MM.1S (cell line): ENCODE measurements at regions not wholly inside any gene's neighbourhood (a gene's known extent, or its start where the extent isn't known, plus 50 kb on each side); places are given as distances from the start of the nearest gene placed in this dataset.
"Not testable (repeated sequence)": the region's sequence is repeated elsewhere in the genome, so short reads cannot be mapped to it uniquely, and the experiment has no call there.

Source experiments
- CTCF ChIP-seq: fragments of 300-600 bp; sonication (generic); IDR thresholded peaks from 2 replicates; pipeline ENCODE4 v1.5.1; 2016; ENCODE audit warnings: antibody characterized with exemption, low read length, mixed read lengths
- EZH2phosphoT487 ChIP-seq: fragments of 300-600 bp; sonication (generic); IDR thresholded peaks from 2 replicates; pipeline ENCODE4 v1.6.1; 2018; ENCODE audit warnings: antibody characterized with exemption, low read length

DNA sequence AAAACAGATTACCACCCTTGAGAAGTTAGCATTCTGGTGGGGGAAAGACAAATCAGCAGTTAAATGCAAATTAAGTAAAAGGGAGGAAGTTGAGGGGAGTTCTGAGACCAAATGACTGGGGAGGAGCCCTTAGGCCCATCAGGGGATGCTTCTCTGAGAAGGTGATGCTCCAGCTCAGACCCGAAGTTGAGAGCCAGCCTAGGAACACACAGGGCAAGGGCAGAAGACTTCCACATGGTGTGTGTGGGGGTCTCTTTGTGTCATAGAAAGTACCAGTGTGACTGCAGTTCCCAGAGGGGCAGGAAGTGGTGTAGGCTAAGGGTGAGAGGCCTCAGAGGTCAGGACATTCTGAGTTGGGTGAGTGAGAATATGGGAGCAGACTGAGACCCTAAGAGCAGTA is 137.3 kb downstream of the KLRB1 start:
- TF ChIP-seq CTCF, EZH2phosphoT487: not testable (repeated sequence)
